ENCODE measurements at regions not wholly inside any gene's neighbourhood (a gene's known extent, or its start where the extent isn't known, plus 50 kb on each side); places are given as distances from the start of the nearest gene placed in this dataset.

DNA sequence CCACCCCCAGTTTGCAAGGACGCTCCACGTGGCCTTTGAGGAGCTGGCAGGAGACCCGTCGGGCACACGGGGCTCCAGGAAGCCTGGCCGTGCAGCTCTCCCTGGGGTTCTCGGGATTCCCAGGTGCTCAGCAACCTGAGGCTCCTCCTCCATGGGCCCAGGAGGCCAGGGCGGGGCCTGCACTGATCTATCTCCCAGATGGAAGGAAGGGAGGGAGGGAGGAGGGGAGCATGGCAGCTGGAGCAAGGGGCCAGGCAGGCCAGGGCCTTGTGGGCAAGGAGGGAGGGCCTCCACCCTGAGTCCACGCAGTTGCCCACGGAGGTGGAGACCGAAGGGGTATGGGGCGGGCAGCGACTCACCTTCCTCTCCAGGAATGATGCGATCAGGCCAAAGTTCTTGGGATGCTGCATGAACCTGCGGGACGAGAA, 127.3 kb downstream of the RFLNA start:
- TF ChIP-seq, protein P1, sequence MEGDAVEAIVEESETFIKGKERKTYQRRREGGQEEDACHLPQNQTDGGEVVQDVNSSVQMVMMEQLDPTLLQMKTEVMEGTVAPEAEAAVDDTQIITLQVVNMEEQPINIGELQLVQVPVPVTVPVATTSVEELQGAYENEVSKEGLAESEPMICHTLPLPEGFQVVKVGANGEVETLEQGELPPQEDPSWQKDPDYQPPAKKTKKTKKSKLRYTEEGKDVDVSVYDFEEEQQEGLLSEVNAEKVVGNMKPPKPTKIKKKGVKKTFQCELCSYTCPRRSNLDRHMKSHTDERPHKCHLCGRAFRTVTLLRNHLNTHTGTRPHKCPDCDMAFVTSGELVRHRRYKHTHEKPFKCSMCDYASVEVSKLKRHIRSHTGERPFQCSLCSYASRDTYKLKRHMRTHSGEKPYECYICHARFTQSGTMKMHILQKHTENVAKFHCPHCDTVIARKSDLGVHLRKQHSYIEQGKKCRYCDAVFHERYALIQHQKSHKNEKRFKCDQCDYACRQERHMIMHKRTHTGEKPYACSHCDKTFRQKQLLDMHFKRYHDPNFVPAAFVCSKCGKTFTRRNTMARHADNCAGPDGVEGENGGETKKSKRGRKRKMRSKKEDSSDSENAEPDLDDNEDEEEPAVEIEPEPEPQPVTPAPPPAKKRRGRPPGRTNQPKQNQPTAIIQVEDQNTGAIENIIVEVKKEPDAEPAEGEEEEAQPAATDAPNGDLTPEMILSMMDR (IDR thresholded peaks at IDR 0.05; ENCODE audit: control insufficient read depth, extremely low read depth, insufficient read depth), result no peak
- peak overlapping the region; percentile 23 for H3K4me3 ChIP-seq (ENCODE audit: low read depth, low read length)
- peak; percentile 56 for DNase-seq (ENCODE audit: low read depth)

GRCh38 chr12:124420996-124421674, 126.2 kb downstream of the RFLNA start:
- DNase-seq (ENCODE audit: low read depth), result no peak
- no peak overlapping the region for H3K4me3 ChIP-seq (ENCODE audit: low read depth, low read length)
- TF ChIP-seq, protein P1 (IDR thresholded peaks at IDR 0.05; ENCODE audit: control insufficient read depth, extremely low read depth, insufficient read depth), result no peak

DNA sequence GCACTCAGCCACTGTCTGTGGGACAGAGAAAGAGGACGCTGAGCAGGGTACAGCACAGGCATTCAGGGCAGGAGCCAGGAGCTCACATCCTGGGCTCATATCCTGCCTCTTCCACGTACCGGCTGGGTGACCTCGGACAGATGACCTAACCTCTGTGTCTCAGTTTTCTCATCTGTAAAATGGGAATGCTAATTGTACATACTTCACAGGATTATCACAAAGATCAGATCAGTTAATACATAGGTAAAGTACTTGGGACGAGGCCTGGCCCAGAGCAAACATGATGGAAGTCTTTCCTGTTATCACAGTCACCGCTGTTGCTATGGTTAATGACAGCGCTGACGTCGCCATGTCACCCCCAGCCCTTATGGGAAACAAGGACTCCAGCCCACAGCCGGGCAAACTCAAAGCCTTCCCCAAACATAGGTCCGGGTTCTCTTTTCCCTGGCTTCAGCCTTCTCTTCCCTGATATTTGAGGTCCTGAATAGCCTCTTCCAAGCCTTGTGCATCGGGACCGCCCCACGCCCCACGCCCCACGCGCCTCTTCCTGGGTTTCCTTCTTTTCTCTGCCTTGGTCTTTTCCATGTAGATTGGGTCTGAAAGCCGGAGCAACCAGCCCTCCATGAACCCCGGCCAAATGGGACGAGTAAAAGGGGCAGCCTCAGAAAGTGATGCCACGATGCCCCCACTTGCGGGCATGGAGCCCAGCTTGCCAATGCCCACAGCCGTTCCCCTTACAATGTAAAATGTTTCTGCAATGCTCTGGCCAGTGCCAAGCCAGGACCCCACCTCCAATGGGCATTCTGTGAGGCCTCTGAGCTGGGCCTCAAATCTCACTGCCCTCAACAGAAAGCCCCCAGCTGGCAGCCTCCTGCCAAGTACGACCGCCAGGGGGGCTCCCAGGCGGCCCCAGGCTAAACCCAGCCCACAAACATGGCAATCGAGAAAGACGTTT, 125.4 kb downstream of the RFLNA start:
- no peak overlapping the region for H3K4me3 ChIP-seq (ENCODE audit: low read depth, low read length)
- no peak for DNase-seq (ENCODE audit: low read depth)
- TF ChIP-seq, protein P1 (IDR thresholded peaks at IDR 0.05; ENCODE audit: control insufficient read depth, extremely low read depth, insufficient read depth), result no peak

GRCh38 chr12:124419292-124420040, 124.6 kb downstream of the RFLNA start:
- DNase-seq (ENCODE audit: low read depth), result no peak
- H3K4me3 ChIP-seq (ENCODE audit: low read depth, low read length), result no peak overlapping the region
- TF ChIP-seq, protein P1 (IDR thresholded peaks at IDR 0.05; ENCODE audit: control insufficient read depth, extremely low read depth, insufficient read depth), result no peak

- TF ChIP-seq, protein P1 (IDR thresholded peaks at IDR 0.05; ENCODE audit: control insufficient read depth, extremely low read depth, insufficient read depth), result no peak
- DNase-seq (ENCODE audit: low read depth), result no peak
- H3K4me3 ChIP-seq (ENCODE audit: low read depth, low read length), result no peak overlapping the region
Measured at GRCh38 chr12:124418791-124419190, 123.9 kb downstream of the RFLNA start.

DNA sequence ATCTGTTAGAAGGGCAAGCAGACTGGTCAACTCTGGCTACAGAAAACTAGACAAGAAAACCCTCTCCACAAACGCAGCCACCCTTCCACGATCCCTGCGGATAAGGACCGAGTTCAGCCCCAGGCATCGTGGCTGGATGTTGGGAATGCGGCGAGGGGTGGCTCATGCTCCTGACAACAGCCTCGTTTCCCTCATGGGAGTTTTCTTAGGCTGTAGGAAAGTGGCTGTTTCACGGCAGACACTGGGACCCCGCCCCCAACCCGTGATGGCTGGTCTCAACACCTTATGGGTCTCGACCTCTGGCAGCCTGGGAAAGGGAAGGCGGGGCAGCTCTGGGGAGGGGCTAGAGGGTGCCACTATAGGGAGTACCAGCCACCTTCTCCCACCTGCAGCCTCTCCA, 123.3 kb downstream of the RFLNA start:
- TF ChIP-seq, protein P1 (IDR thresholded peaks at IDR 0.05; ENCODE audit: control insufficient read depth, extremely low read depth, insufficient read depth), result no peak
- DNase-seq (ENCODE audit: low read depth), result no peak

More for the DNA sequence above, 123.3 kb downstream of the RFLNA start:
- H3K4me3 ChIP-seq (ENCODE audit: low read depth, low read length), result no peak overlapping the region

Measured in LNCaP clone FGC (cell line).